HS-5 (cell line): ENCODE measurements at regions not wholly inside any gene's neighbourhood (a gene's known extent, or its start where the extent isn't known, plus 50 kb on each side); places are given as distances from the start of the nearest gene placed in this dataset.

Source experiments
- DNase-seq: peaks from one replicate; pipeline ENCODE4 v3.0.0-alpha.2; 2012; ENCODE audit warnings: low read depth

GRCh38 chr4:19324184-19324583 lies 927.5 kb upstream of the SLIT2 start:
- DNase-seq = no peak

GRCh38 chr4:19319607-19320006 lies 932.1 kb upstream of the SLIT2 start:
- DNase-seq = no peak

- no peak for DNase-seq
Observed at GRCh38 chr4:19317377-19317776, 934.3 kb upstream of the SLIT2 start.

GRCh38 chr4:19314116-19314515 lies 937.6 kb upstream of the SLIT2 start:
- DNase-seq = no peak

GRCh38 chr4:19309378-19309777 lies 942.3 kb upstream of the SLIT2 start:
- no peak for DNase-seq

GRCh38 chr4:19304028-19304427 lies 947.7 kb upstream of the SLIT2 start:
- no peak for DNase-seq

- DNase-seq = no peak
Observed at GRCh38 chr4:19301527-19301926, 950.2 kb upstream of the SLIT2 start.

GRCh38 chr4:19300213-19300612 lies 951.5 kb upstream of the SLIT2 start:
- no peak for DNase-seq

GRCh38 chr4:19298998-19299397 lies 952.7 kb upstream of the SLIT2 start:
- no peak for DNase-seq

GRCh38 chr4:19293781-19294180 lies 957.9 kb upstream of the SLIT2 start:
- no peak for DNase-seq

GRCh38 chr4:19293080-19293479 lies 958.6 kb upstream of the SLIT2 start:
- DNase-seq = no peak

GRCh38 chr4:19286924-19287323 lies 964.8 kb upstream of the SLIT2 start:
- no peak for DNase-seq

GRCh38 chr4:19285146-19285545 lies 966.6 kb upstream of the SLIT2 start:
- DNase-seq = no peak

- DNase-seq = no peak
Observed at GRCh38 chr4:19278665-19279064, 973.0 kb upstream of the SLIT2 start.

GRCh38 chr4:19266566-19266965 lies 985.1 kb upstream of the SLIT2 start:
- no peak for DNase-seq

- no peak for DNase-seq
Observed at GRCh38 chr4:19262467-19262866, 989.2 kb upstream of the SLIT2 start.

- no peak for DNase-seq
Observed at GRCh38 chr4:19260346-19260745, 991.4 kb upstream of the SLIT2 start.

- no peak for DNase-seq
Observed at GRCh38 chr4:19259920-19260319, 991.8 kb upstream of the SLIT2 start.

GRCh38 chr4:19256823-19257222 lies 994.9 kb upstream of the SLIT2 start:
- no peak for DNase-seq

GRCh38 chr4:19254486-19254885 lies 997.2 kb upstream of the SLIT2 start:
- no peak for DNase-seq

GRCh38 chr4:19248023-19248422 lies 1003.7 kb upstream of the SLIT2 start:
- no peak for DNase-seq

- DNase-seq = no peak
Observed at GRCh38 chr4:19241895-19242294, 1009.8 kb upstream of the SLIT2 start.

GRCh38 chr4:19239565-19239964 lies 1012.1 kb upstream of the SLIT2 start:
- DNase-seq = peak; percentile 82

GRCh38 chr4:19236473-19236872 lies 1015.2 kb upstream of the SLIT2 start:
- no peak for DNase-seq

GRCh38 chr4:19230906-19231545 lies 1020.7 kb upstream of the SLIT2 start:
- no peak for DNase-seq
